Lower leg skin (tissue), 4 donors: ENCODE measurements at regions not wholly inside any gene's neighbourhood (a gene's known extent, or its start where the extent isn't known, plus 50 kb on each side); places are given as distances from the start of the nearest gene placed in this dataset.

Experiments
- DNase-seq, 2 donors: peaks; one replicate each; pipeline ENCODE4 v3.0.0-alpha.2; 2019; ENCODE audit warnings: low spot score in 2 of 2
- H3K4me3 ChIP-seq: fragments of 200-600 bp; sonication (generic); 2 replicates; pipeline ENCODE4 v1.5.1; 2017; ENCODE audit warnings: mild to moderate bottlenecking, low read depth; ENCODE audit not compliant: poor library complexity, severe bottlenecking
- POLR2A ChIP-seq, 2 donors: fragments of 450-650 bp; IDR thresholded peaks; one replicate each; pipeline ENCODE4 v1.6.1; 2016 to 2017; ENCODE audit warnings: antibody characterized with exemption in 2 of 2, mild to moderate bottlenecking in 1 of 2, moderate library complexity in 1 of 2
- WGBS, 2 donors: methylation state at CpG; one replicate each; pipeline ENCODE4 v1.1.5; 2018; 5-methylcytosine and 5-hydroxymethylcytosine counted together
- intact Hi-C: fragments of 100-400 bp; cut with DNase I; formaldehyde crosslinking; loops from one replicate; pipeline ENCODE4 v1.15.0; 2023; ENCODE audit warnings: low total_unique reads
- TF ChIP-seq, protein P1 (sequence below), 3 donors: fragments of 450-650 bp; IDR thresholded peaks; one replicate each; pipeline ENCODE4 v1.5.1; 2016; ENCODE audit warnings: antibody characterized with exemption in 3 of 3, mild to moderate bottlenecking in 3 of 3, moderate library complexity in 2 of 3

DNA sequence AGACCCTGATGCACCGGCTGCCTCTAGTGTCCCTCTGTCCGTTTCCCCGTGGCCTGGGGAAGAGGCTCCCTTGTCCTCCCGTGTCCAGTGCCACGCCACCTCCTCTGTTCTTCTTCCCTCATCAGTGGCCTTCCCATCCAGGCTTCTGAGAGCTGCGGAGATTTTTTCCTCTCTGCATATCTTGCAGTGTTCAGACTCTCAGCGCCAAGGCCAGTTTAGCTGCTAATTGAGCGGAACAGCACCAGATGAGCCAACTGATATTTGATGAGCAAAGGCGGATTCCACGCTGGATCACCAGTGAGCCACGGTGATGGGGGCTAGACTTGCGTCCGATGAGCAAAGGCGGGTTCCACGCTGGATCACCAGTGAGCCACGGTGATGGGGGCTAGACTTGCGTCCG is 257.6 kb downstream of the FOXL1 start:
- TF ChIP-seq, protein P1, sequence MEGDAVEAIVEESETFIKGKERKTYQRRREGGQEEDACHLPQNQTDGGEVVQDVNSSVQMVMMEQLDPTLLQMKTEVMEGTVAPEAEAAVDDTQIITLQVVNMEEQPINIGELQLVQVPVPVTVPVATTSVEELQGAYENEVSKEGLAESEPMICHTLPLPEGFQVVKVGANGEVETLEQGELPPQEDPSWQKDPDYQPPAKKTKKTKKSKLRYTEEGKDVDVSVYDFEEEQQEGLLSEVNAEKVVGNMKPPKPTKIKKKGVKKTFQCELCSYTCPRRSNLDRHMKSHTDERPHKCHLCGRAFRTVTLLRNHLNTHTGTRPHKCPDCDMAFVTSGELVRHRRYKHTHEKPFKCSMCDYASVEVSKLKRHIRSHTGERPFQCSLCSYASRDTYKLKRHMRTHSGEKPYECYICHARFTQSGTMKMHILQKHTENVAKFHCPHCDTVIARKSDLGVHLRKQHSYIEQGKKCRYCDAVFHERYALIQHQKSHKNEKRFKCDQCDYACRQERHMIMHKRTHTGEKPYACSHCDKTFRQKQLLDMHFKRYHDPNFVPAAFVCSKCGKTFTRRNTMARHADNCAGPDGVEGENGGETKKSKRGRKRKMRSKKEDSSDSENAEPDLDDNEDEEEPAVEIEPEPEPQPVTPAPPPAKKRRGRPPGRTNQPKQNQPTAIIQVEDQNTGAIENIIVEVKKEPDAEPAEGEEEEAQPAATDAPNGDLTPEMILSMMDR (IDR thresholded peaks at IDR 0.05) = no peak
- TF ChIP-seq POLR2A (IDR thresholded peaks at IDR 0.05) = no peak
- intact Hi-C loops = no loop called here
- 90 to 95% methylated on average over 15 to 16 of the region's 18 CpGs for WGBS, 2 donors
- no peak for DNase-seq
- no peak overlapping the region for H3K4me3 ChIP-seq

DNA sequence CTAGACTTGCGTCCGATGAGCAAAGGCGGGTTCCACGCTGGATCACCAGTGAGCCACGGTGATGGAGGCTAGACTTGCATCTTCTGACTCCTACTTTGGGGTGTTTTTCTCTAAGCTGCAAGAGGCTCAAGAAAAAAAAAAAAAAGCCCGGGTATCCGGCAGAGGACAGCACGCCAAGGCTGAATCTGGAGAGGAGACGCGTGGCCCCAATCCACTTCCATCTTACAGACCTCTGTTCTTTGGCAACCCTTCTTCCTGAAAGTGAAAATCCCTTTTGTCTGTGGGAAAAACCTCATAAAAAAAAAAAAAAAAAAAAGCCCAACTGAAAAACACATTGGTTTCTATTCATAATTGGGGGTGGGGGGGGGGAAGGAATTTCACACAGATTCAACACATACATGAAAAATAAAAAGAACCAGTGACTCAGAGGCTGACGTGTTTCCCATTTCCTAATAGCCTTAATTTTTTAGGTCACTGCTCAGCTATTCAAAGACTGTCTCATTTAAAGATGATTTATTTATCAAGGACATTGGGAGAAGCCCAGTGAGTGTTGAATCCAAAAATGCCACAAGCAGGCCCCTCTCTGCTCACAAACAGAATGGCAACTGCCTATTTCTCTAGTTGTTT is 258.3 kb downstream of the FOXL1 start:
- DNase-seq = no peak
- WGBS, 2 donors = 67 to 69% methylated on average over 11 of the region's 11 CpGs
- no peak for TF ChIP-seq POLR2A (IDR thresholded peaks at IDR 0.05)
- TF ChIP-seq, protein P1 (IDR thresholded peaks at IDR 0.05) = no peak
- no peak overlapping the region for H3K4me3 ChIP-seq
- intact Hi-C loops = no loop called here

DNA sequence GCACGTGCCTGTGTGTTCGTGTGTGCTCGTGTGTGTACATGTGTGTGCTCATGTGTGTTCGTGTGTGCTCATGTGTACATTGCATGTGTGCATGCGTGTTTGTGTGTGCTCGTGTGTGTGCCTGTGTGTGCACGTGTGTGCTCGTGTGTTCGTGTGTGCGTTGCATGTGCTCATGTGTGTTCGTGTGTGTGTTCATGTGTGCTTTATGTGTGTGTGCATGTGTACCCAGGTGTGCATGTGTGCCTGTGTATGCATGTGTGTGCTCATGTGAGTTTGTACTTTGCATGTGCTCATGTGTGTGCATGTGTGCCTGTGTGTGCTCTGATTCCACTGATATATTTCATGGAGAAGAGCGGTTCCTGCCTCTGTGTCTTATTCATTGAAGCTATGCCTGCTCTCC is 265.5 kb downstream of the FOXL1 start:
- DNase-seq = no peak
- intact Hi-C loops = no loop called here
- no peak for TF ChIP-seq POLR2A (IDR thresholded peaks at IDR 0.05)
- TF ChIP-seq, protein P1 (IDR thresholded peaks at IDR 0.05) = no peak
- no peak overlapping the region for H3K4me3 ChIP-seq
- whole genome bisulfite sequencing, 2 donors = 91 to 95% methylated on average over 11 to 12 of the region's 12 CpGs

DNA sequence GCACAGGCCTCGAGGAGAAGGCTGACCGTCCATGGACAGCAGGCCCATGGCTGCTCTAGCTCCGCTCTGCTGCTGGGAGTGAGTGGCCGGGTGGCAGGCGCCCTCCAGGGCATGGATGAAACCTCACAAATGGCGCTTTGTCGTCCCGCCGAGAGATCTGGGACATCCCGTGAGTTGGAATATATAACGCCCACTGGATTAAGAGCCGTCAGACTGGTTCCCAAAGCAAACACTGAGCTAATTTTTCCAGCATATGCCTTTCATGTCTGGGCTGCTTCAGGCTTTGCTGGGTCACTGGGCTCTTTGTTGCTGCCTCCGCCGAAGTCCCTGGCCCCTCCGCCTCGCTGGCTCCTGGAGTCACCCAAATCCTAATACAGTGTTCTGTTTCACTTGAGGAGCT is 266.3 kb downstream of the FOXL1 start:
- 56 to 57% methylated on average over 16 of the region's 16 CpGs for WGBS, 2 donors
- TF ChIP-seq, protein P1 (IDR thresholded peaks at IDR 0.05) = no peak
- no peak for TF ChIP-seq POLR2A (IDR thresholded peaks at IDR 0.05)
- H3K4me3 ChIP-seq = no peak overlapping the region
- intact Hi-C loops = no loop called here
- no peak for DNase-seq

DNA sequence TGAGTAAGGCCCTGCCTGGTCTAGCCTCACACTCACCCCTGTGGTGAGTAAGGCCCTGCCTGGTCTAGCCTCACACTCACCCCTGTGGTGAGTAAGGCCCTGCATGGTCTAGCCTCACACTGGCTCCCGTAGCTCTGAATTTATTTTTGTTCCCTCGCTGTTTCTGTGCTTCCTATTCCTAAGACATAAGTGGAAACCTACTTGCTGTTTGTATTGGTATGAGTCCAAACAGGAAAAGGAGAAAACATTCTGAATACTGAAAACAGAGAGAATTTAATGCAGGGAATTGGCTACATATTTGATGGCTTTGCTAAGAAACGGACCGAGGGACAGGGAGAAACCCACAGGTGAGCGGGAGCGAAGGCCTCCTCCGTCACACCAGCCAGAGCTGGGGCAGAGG is 267.8 kb downstream of the FOXL1 start:
- no peak for TF ChIP-seq POLR2A (IDR thresholded peaks at IDR 0.05)
- TF ChIP-seq, protein P1 (IDR thresholded peaks at IDR 0.05) = no peak
- intact Hi-C loops = no loop called here
- 82 to 91% methylated on average over 7 of the region's 7 CpGs for WGBS, 2 donors

DNA sequence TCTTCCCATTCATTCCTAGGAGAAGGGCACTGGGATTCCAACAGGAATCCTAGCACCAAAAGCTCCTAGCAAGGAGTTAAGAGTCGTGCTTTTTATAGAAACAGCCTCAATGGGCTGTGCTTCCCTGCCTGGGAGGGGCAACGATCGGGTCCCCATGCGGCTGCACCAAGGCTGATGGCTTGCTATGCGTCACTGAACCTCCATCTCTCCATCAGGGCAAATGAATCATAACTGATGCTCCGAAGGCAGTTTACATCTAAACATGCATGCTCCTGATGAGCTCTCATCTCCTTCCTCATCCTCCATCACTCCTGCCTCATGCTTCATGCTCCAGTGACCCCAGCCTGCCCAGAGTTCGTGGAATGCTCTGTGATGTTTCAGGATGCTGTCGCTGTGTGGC is 270.5 kb downstream of the FOXL1 start:
- H3K4me3 ChIP-seq = no peak overlapping the region
- intact Hi-C loops = no loop called here
- DNase-seq = no peak
- WGBS, 2 donors = 61 to 68% methylated on average over 8 of the region's 8 CpGs
- TF ChIP-seq, protein P1 (IDR thresholded peaks at IDR 0.05) = no peak
- TF ChIP-seq POLR2A (IDR thresholded peaks at IDR 0.05) = no peak

More for the DNA sequence above, 267.8 kb downstream of the FOXL1 start:
- no peak overlapping the region for H3K4me3 ChIP-seq
- DNase-seq = no peak
